ENCODE measurements at regions not wholly inside any gene's neighbourhood (a gene's known extent, or its start where the extent isn't known, plus 50 kb on each side); places are given as distances from the start of the nearest gene placed in this dataset.

DNA sequence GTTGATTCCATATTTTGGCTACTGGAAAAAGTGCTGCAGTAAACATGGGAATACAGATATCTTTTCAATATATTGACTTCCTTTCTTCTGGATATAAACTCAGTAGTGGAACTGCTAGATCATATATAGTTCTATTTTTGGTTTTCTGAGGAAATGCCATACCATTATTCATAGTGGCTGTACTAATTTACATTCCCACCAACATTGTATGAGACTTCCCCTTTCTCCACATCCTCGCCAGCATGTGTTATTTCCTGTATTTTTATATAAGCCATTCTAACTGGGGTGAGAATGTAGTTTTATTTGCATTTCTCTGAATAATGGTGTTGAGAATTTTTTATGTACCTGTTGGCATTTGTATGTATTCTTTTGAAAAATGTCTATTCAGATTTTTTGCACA, 385.2 kb downstream of the NUF2 start:
- Histone ChIP-seq H3K27ac (no peak overlapping the region), H3K9me3 (no peaks in the 10 kb centered on the region), H3K4me1 (no peaks in the 10 kb centered on the region), H3K27me3 (no peaks in the 10 kb centered on the region), H3K4me3 (no peak overlapping the region), H3K36me3 (no peaks in the 10 kb centered on the region)
- intact Hi-C loops (cut with DNase I; ENCODE audit: low total_unique reads), result no loop called here
- DNase-seq, result no peak
- TF ChIP-seq POLR2A (IDR thresholded peaks at IDR 0.05) (no peak), CTCF (IDR thresholded peaks at IDR 0.05) (no peak)

GRCh38 chr1:163709636-163710035, 387.9 kb downstream of the NUF2 start:
- H3K27me3 ChIP-seq, result no peaks in the 10 kb centered on the region
- no peak for DNase-seq
- TF ChIP-seq POLR2A (IDR thresholded peaks at IDR 0.05) (no peak), CTCF (IDR thresholded peaks at IDR 0.05) (no peak)
- H3K27ac ChIP-seq, result no peak overlapping the region
- intact Hi-C loops (cut with DNase I; ENCODE audit: low total_unique reads), result no loop called here
- no peaks in the 10 kb centered on the region for H3K36me3 ChIP-seq
- H3K4me1 ChIP-seq, result no peaks in the 10 kb centered on the region
- no peaks in the 10 kb centered on the region for H3K9me3 ChIP-seq
- no peak overlapping the region for H3K4me3 ChIP-seq

GRCh38 chr1:163712321-163712720, 390.6 kb downstream of the NUF2 start:
- Histone ChIP-seq H3K9me3 (no peaks in the 10 kb centered on the region), H3K27ac (no peak overlapping the region), H3K36me3 (no peaks in the 10 kb centered on the region), H3K4me3 (no peak overlapping the region), H3K27me3 (no peaks in the 10 kb centered on the region), H3K4me1 (no peaks in the 10 kb centered on the region)
- TF ChIP-seq CTCF (IDR thresholded peaks at IDR 0.05) (no peak), POLR2A (IDR thresholded peaks at IDR 0.05) (no peak)
- DNase-seq, result no peak
- intact Hi-C loops (cut with DNase I; ENCODE audit: low total_unique reads), result no loop called here

DNA sequence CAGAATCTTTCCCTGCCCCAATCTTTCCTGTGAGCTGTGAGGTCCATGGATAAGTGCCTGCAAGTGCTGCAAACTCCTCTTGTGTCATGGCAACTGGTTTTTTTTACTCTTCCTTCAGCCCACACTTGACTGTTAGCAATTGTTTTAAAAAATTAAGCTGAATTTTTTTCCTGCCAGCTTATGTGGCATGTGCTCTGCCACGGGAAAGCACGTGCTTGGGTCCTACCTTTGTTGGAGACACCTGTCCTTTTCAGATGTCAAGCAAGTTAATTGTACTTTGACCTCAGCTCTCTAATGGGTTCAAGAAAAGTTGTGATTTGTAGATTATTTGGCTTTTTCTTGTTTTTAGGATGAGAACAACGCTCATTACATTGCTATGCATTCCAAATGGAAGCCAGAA, 398.5 kb downstream of the NUF2 start:
- Histone ChIP-seq H3K27ac (no peak overlapping the region), H3K9me3 (peaks cover 0 to 8% of the 10 kb centered on the region in 2 donors), H3K27me3 (no peaks in the 10 kb centered on the region), H3K4me1 (no peaks in the 10 kb centered on the region), H3K4me3 (no peak overlapping the region), H3K36me3 (no peaks in the 10 kb centered on the region)
- TF ChIP-seq CTCF (IDR thresholded peaks at IDR 0.05), result no peak
- no peak for TF ChIP-seq POLR2A (IDR thresholded peaks at IDR 0.05)
- no peak for DNase-seq
- intact Hi-C loops (cut with DNase I; ENCODE audit: low total_unique reads), result no loop called here

DNA sequence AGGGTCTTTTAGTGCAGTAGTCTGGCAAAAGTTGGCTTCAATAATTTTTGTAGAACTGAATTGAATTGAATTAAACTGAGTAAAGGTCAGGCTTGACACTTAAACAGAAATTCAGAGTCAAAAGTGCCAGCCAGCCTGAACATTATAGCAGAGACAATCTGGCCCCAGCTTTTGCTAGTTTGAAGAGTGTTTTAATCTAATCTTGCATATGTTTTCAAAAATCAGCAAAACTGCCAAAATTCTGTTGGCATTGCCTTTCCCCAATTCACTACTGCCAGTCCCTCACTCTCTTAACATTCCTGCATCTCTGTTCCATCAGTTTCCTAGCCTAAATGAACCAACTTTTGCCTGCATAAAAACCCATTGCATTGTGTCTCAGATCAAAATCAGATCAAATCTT, 403.8 kb downstream of the NUF2 start:
- H3K4me3 ChIP-seq, result no peak overlapping the region
- H3K27me3 ChIP-seq, result no peaks in the 10 kb centered on the region
- H3K27ac ChIP-seq, result no peak overlapping the region
- no peak for DNase-seq
- intact Hi-C loops (cut with DNase I; ENCODE audit: low total_unique reads), result no loop called here
- no peaks in the 10 kb centered on the region for H3K9me3 ChIP-seq
- no peaks in the 10 kb centered on the region for H3K4me1 ChIP-seq
- H3K36me3 ChIP-seq, result no peaks in the 10 kb centered on the region
- no peak for TF ChIP-seq CTCF (IDR thresholded peaks at IDR 0.05)
- no peak for TF ChIP-seq POLR2A (IDR thresholded peaks at IDR 0.05)
